OCI-M1 (cell line): ENCODE measurements at regions not wholly inside any gene's neighbourhood (a gene's known extent, or its start where the extent isn't known, plus 50 kb on each side); places are given as distances from the start of the nearest gene placed in this dataset.
A peak's percentile ranks its signal among the peaks of the same experiment; 100 is the strongest.

ENCODE experiments used
- DNase-seq: peaks from one replicate; lab custom pipeline; 2025; lab: John Stamatoyannopoulos, UW

DNA sequence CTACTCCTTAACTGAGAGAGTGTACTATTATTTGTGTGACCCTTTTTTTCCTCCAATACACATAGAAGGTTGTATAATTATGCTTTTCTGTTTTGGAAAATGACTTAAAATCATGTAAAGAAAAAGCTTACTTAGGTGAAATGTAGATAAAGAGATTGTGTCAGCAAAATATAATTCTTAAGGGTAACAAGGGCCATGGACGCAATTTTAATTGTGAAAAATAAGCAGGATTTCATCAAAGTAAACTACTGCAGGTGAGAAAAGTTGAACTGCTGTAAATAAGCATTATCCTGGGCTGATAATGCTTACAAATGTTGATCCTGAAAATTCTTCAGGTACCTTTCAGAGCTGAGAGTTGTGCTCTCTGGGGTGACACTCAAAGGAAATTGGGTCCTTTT is 141.5 kb downstream of the RPIA start:
- DNase-seq, result no peak

GRCh38 chr2:88834376-88834775 is 142.9 kb downstream of the RPIA start:
- no peak for DNase-seq

DNA sequence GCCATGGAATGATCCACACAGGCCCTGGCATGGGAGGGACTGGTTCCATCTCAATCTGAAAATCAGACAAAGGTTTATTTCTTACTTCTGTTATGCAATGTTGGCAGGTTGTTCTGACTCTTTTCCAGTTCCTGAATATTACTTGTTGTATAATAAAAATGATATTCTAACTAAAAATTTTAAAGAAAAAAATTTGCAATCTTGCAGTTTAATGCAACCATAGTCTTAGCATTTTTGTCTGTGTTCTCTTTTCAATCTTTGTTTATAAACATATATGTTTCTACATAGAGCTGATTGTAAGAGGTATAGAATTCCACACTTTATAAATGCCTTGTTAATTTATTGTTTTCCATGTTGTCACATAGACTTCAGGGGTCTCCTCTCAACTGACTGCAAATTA is 143.4 kb downstream of the RPIA start:
- no peak for DNase-seq

DNA sequence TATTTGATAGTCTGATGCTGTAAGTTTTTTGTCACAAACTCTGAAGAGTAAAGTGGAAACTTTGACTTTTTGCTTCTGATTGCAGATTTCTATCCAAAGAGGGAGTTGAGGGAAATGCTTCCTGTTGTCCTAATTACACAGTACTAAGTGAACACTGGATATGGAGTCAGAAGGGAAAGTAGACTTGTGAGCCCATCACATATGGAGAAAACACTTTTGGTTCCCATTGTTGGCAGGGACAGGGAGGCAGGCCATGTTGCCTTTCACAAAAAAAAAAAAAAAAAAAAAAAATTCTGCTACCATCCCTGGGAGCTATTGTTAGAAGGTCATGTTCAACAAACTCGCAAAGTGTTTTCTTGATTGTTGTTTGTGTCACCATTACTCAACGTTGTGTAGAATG is 144.3 kb downstream of the RPIA start:
- no peak for DNase-seq

GRCh38 chr2:88836351-88836750 is 144.9 kb downstream of the RPIA start:
- no peak for DNase-seq

- DNase-seq, result no peak
Observed at GRCh38 chr2:88837511-88838160, 146.2 kb downstream of the RPIA start.

DNA sequence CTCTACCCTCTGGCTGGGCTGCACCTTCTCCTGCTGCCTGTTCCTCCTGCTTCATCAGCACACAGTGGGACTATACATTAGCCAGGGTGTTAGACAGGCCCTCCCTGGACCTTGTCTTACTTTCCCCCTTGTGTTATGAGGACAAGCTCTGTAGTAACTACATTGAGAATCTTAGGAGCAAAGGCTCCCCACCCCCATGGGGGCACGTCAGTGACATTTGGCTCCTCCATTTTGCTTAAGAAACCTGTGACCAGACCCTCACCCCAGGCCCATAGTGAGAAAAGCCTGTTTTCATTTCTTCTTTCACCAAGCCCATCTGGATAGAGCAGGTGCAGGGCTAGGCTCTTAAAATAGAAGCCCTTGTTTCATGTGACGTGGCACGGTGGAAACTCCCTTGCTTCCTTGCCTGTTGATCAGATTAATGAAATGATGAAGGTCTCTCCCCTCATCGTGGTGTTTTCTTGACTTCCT is 146.7 kb downstream of the RPIA start:
- no peak for DNase-seq

GRCh38 chr2:88841224-88841929 is 149.9 kb downstream of the RPIA start:
- no peak for DNase-seq

- no peak for DNase-seq
Observed at GRCh38 chr2:88842656-88843460, 151.4 kb downstream of the RPIA start.

DNA sequence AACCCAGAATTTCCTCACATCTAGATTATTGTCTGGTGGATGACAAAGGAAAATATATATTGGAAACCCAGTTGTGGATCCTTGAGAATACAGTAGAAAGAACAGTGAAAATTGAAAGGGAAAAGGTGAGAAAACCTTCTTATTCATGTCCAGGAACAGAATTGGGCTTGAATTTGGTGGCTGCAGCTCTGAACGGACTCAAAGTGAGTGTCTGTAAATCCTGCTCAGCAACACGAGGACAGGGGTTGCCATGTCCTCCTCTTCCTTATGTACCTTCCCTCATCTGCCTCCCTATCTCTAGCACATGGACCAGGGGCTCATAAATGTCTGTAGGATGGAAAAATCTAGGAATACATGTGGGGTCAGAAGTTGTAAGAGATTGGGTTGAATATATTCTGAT is 152.2 kb downstream of the RPIA start:
- DNase-seq, result no peak

DNA sequence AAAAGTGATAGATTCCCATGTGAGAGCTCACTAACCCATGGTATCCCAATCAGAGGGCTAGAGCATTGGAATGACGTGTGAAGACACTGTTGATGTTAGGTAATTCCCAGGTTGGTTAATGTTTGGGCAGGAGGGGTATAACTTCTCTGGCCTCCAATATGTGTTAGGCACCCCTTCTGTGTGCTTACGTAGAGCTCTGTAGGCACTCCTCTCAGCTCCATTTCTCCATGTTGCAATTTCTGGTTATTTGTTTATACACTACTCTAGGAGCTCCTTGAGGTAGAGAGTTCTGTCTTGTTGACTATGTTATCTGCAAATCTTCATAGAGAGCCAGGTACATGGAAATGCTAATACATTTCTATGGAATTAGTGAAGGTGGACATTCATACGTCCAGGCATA is 153.5 kb downstream of the RPIA start:
- no peak for DNase-seq

GRCh38 chr2:88845772-88846661 is 154.5 kb downstream of the RPIA start:
- DNase-seq, result no peak

DNA sequence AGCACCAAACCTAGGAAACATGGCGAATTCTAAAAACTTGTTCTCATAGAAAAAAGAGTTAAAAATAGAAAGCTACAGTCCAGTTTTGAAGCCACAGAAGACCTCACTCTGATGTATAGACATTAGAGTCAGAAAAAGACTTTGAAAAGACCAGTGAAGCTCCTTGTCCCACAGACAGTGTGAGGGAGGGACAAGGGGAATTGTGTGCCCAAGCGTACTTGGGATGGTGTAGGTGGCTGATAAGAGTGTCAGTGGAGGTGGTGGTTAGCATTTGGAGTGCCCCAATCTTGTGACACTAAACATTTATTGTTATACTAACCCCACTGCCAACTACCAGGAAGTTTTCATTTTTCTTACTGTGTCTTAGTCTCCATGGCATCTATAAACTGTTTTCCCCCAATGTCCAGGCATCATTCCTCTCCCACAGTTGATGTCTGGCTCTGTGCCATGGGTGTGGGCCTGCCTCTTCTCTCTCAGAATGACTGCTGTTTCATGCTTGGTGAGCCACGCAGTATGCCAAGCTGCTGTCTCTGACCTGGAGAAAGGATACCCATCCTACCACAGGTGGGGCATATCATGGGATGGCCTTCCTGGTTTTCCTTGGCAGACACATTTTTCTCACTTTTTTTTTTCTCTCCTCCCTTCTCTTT is 161.4 kb downstream of the RPIA start:
- peak; percentile 11 for DNase-seq

- DNase-seq, result no peak
Observed at GRCh38 chr2:88853403-88853790, 161.9 kb downstream of the RPIA start.

- no peak for DNase-seq
Observed at GRCh38 chr2:88854528-88854927, 163.1 kb downstream of the RPIA start.

DNA sequence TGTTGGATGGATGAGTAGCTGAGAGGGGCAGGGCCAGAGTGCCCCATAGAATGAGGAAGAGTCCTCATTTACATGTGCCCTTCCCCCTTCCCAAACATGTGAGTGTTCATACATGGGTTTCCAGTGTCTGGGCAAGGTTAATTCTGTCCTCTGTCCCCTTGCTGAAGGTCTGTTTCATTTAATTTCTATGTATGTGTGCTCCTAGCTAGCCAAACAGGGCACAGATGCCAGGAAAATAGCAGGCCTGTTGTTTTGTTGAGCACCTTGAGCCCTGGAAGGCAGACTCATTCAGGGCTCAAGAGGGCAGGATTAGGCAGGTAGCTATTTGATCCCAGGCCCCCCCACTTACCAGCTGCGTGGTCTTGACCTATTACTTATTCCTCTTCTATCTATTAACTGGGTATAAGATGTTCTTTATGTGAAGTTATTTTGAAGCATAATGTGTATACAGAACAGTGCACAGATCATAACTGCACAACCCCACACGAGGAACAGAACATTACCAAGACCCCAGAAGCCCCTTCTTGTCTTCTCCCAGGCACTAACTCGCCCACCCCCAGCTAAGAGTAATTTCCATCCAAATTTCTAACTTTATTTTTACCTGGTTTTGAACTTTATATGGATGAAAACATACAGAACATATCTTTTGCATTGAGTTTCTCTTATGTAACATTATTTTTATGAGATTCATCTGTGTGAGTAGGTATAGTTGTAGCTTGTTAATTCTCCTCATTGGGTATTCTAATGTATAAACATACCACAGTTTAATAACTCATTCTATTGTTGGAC is 164.3 kb downstream of the RPIA start:
- no peak for DNase-seq

DNA sequence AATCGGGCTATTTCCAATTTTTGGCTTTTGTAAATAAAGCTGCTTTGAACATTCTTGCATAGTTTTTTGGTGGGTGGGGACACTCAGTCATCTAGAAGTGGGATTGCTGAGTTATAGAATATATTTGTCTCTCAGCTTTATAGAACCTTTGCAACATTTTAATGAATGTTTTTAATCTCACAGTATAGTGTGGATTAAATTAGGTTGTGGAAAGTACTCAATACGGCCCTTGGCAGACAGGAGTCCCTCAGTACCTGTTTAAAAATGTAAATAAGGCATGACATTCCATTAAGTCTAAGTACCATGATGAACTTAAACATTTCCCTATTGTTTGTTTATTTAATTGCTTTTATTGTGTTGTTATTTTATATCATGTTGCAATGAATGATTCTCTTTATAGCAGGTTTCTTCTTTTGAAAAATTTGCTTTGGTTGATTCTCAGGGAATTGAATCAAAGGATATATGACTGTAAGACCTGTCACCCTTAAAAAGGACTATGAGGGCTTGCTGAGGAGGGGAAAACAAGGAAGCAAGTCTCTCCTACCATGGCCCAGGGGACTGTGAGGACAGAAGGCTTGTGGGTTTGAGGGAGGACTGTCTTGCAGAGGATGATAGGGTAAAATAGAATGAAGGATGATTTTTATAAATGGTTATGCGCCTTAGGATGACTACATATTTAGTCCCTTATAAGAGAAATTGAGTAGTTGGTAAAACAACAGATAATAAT is 165.1 kb downstream of the RPIA start:
- DNase-seq, result no peak

DNA sequence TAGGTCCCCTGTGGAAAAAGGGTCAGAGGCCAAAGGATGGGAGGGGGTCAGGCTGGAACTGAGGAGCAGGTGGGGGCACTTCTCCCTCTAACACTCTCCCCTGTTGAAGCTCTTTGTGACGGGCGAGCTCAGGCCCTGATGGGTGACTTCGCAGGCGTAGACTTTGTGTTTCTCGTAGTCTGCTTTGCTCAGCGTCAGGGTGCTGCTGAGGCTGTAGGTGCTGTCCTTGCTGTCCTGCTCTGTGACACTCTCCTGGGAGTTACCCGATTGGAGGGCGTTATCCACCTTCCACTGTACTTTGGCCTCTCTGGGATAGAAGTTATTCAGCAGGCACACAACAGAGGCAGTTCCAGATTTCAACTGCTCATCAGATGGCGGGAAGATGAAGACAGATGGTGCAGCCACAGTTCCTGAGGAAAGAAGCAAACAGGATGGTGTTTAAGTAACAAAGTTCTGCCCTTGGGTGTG is 165.8 kb downstream of the RPIA start:
- no peak for DNase-seq

DNA sequence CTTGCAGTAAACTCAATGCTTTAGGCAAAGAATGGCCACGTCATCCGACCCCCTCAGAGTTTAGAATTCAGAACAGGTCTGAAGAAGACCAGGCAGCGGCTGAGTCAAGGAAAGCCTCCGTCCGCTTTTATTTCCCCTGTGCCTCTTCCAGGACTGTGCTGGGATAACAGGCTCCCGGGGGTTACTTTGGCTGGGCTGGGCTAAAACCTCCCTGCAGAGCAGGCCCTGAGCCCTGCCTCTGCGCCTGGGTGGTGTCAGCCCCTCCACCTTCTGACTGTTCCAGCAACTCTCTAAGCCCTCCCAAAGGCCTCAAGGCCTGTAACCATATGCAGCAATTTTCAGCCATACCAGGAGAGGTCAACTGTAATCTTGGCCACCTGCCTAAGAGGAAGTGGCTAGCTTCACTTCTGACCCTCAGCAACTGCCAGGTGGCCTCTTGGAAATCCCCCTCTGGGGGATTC is 166.5 kb downstream of the RPIA start:
- peak; percentile 76 for DNase-seq

- no peak for DNase-seq
Observed at GRCh38 chr2:88859461-88859860, 168.0 kb downstream of the RPIA start.
